ENCODE measurements at regions not wholly inside any gene's neighbourhood (a gene's known extent, or its start where the extent isn't known, plus 50 kb on each side); places are given as distances from the start of the nearest gene placed in this dataset.

DNA sequence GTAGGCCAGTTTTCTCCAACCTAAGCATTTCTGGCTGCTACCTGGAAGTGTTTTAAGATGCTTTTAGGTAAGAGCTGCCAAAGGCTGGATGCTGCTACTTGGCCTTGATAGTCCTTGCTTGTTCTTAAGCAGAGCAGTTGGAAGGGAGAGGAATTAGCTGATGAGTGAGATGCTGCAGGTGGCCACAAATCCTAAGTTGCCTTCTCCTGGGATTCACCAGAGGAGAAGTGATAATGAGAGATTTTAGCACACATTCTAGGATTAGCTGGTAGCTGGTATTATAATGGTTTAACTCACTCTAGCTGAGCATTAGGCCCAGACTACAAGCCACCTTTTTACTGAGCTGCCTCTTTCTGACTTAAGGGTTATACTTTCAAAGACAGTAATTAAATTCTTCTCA is 442.9 kb upstream of the RAG2 start:
- no peak overlapping the region for H3K27ac ChIP-seq
- no peaks in the 10 kb centered on the region for H3K36me3 ChIP-seq
- DNase-seq = no peak
- no peaks in the 10 kb centered on the region for H3K27me3 ChIP-seq
- intact Hi-C loops (cut with DNase I) = no loop called here
- H3K4me1 ChIP-seq = no peaks in the 10 kb centered on the region
- no peak overlapping the region for H3K4me3 ChIP-seq (replicated peaks in 1 of 3)
- TF ChIP-seq POLR2A (IDR thresholded peaks at IDR 0.05) (no peak), CTCF (IDR thresholded peaks at IDR 0.05) (no peak)
- H3K9me3 ChIP-seq = no peaks in the 10 kb centered on the region

DNA sequence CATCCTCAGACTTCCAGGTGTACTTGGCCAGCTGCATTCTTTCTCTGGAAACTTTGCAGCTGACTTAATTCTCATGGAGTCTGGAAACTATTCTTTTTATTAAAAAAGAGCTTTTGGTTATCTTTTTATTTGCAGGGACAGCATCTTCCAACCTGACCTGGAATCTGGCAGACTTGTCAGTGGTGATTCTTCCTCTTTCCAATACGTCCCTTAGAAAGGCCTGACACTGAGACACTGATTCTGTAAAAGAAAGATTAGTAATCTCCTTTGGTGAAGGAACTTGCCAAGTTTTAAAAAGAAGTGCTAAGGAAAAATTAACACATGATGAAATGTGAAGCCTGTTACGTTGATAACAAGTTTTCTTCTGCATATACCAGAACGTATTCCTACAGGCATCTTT is 440.9 kb upstream of the RAG2 start:
- H3K4me1 ChIP-seq = no peaks in the 10 kb centered on the region
- no peaks in the 10 kb centered on the region for H3K9me3 ChIP-seq
- H3K27ac ChIP-seq = no peak overlapping the region
- TF ChIP-seq CTCF (IDR thresholded peaks at IDR 0.05) (no peak), POLR2A (IDR thresholded peaks at IDR 0.05) (no peak)
- H3K4me3 ChIP-seq (replicated peaks in 1 of 3) = no peak overlapping the region
- no peaks in the 10 kb centered on the region for H3K27me3 ChIP-seq
- DNase-seq = no peak
- no peaks in the 10 kb centered on the region for H3K36me3 ChIP-seq
- intact Hi-C loops (cut with DNase I) = no loop called here
- WGBS, 2 donors = 68 to 73% methylated on average over 3 of the region's 3 CpGs

GRCh38 chr11:37026741-37027140 is 428.7 kb upstream of the RAG2 start:
- intact Hi-C loops (cut with DNase I) = no loop called here
- H3K27me3 ChIP-seq = no peaks in the 10 kb centered on the region
- WGBS, 2 donors = 80 to 81% methylated on average over 5 of the region's 5 CpGs
- TF ChIP-seq POLR2A (IDR thresholded peaks at IDR 0.05) (no peak), CTCF (IDR thresholded peaks at IDR 0.05) (no peak)
- no peaks in the 10 kb centered on the region for H3K4me1 ChIP-seq
- H3K36me3 ChIP-seq = no peaks in the 10 kb centered on the region
- H3K9me3 ChIP-seq = no peaks in the 10 kb centered on the region
- DNase-seq = no peak
- H3K4me3 ChIP-seq (replicated peaks in 1 of 3) = no peak overlapping the region
- no peak overlapping the region for H3K27ac ChIP-seq

DNA sequence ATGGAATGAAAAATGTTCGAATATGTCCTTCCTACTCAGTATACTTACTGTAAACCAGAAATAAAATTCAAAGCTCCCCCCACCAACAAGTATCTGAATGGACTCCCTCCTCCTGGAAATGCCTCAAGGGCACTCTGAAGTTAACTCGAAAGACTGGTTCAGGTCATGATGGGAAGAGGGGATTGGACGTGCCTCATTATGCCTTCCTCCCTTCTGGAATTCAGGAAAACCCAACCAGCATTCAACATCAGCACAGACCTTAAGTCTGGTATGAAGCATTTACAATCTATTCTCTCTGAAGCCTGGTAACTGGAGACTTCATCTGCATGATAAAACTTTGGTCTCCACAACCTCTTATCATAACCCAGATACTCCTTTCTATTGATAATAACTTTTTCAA is 428.3 kb upstream of the RAG2 start:
- H3K36me3 ChIP-seq = no peaks in the 10 kb centered on the region
- no peaks in the 10 kb centered on the region for H3K27me3 ChIP-seq
- no peaks in the 10 kb centered on the region for H3K4me1 ChIP-seq
- intact Hi-C loops (cut with DNase I) = no loop called here
- TF ChIP-seq POLR2A (IDR thresholded peaks at IDR 0.05) (no peak), CTCF (IDR thresholded peaks at IDR 0.05) (no peak)
- no peak overlapping the region for H3K27ac ChIP-seq
- no peak for DNase-seq
- no peaks in the 10 kb centered on the region for H3K9me3 ChIP-seq
- WGBS, 2 donors = 37 to 38% methylated on average over 3 of the region's 3 CpGs
- no peak overlapping the region for H3K4me3 ChIP-seq (replicated peaks in 1 of 3)

- H3K4me1 ChIP-seq = no peaks in the 10 kb centered on the region
- intact Hi-C loops (cut with DNase I) = no loop called here
- no peak for TF ChIP-seq POLR2A (IDR thresholded peaks at IDR 0.05)
- TF ChIP-seq CTCF (IDR thresholded peaks at IDR 0.05) = no peak
- no peaks in the 10 kb centered on the region for H3K9me3 ChIP-seq
- no peaks in the 10 kb centered on the region for H3K27me3 ChIP-seq
- WGBS, 2 donors = 90 to 91% methylated on average over 4 of the region's 4 CpGs
- no peak for DNase-seq
- no peak overlapping the region for H3K27ac ChIP-seq
- H3K4me3 ChIP-seq (replicated peaks in 1 of 3) = no peak overlapping the region
- no peaks in the 10 kb centered on the region for H3K36me3 ChIP-seq
Measured at GRCh38 chr11:37006563-37006962, 408.5 kb upstream of the RAG2 start.
